AG04450 (cell line): ENCODE measurements at regions not wholly inside any gene's neighbourhood (a gene's known extent, or its start where the extent isn't known, plus 50 kb on each side); places are given as distances from the start of the nearest gene placed in this dataset.

Experiments used
- CTCF ChIA-PET: fragments of 300-600, 350-600 bp; formaldehyde crosslinking; extraction: SDS; loops from one replicate; lab custom pipeline; 2022; ENCODE audit warnings: antibody characterized with exemption, inconsistent platforms; lab: Charles Lee
- POLR2A ChIA-PET: fragments of 350-600 bp; formaldehyde crosslinking; extraction: SDS; loops from one replicate; lab custom pipeline; 2021; ENCODE audit warnings: antibody characterized with exemption, inconsistent platforms; lab: Yijun Ruan, JAX
- DNase-seq: peaks from one replicate; pipeline ENCODE4 v3.0.0-alpha.2; 2011; ENCODE audit warnings: low read depth, low spot score
- H3K27ac ChIP-seq: one replicate; pipeline ENCODE4 v1.5.1; 2012; ENCODE audit warnings: low read depth, low read length, control low read depth
- H3K27me3 ChIP-seq: one replicate; pipeline ENCODE4 v1.6.0; 2012; ENCODE audit warnings: low read length; ENCODE audit not compliant: control insufficient read depth, insufficient read depth
- H3K4me3 ChIP-seq: 2 replicates; pipeline ENCODE4 v1.5.1; 2011; ENCODE audit warnings: mild to moderate bottlenecking, low read depth, low read length, control low read depth
- H3K9me3 ChIP-seq: 2 replicates; pipeline ENCODE4 v1.5.1; 2012; ENCODE audit warnings: low read length; ENCODE audit not compliant: control insufficient read depth, insufficient read depth
- TF ChIP-seq, protein P1 (sequence below): IDR thresholded peaks from 2 replicates; pipeline ENCODE4 v1.5.1; 2011; ENCODE audit warnings: low read depth, low read length, control low read depth, inconsistent platforms

DNA sequence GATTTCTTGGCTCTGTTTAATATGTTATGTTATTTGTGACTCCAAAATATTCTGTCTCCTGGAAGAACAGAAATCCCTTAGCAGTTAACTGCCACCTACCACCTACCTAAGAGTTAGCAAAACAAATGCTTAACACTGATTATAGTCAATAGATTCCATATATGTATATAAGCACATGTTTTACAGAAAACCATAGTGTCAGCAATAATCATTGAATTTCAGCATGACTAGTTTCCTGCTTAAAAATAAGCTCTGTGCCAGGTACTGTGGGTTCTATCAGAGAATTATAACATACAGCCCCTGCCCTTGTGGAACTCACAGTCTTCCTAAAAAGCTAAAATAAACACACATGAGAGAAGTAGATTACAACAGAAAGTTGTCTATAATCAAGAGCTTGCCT is 561.9 kb upstream of the CAMK1G start:
- Histone ChIP-seq H3K27ac (no peak overlapping the region), H3K4me3 (no peak overlapping the region), H3K9me3 (no peaks in the 10 kb centered on the region), H3K27me3 (no peaks in the 10 kb centered on the region)
- no peak for DNase-seq
- TF ChIP-seq, protein P1, sequence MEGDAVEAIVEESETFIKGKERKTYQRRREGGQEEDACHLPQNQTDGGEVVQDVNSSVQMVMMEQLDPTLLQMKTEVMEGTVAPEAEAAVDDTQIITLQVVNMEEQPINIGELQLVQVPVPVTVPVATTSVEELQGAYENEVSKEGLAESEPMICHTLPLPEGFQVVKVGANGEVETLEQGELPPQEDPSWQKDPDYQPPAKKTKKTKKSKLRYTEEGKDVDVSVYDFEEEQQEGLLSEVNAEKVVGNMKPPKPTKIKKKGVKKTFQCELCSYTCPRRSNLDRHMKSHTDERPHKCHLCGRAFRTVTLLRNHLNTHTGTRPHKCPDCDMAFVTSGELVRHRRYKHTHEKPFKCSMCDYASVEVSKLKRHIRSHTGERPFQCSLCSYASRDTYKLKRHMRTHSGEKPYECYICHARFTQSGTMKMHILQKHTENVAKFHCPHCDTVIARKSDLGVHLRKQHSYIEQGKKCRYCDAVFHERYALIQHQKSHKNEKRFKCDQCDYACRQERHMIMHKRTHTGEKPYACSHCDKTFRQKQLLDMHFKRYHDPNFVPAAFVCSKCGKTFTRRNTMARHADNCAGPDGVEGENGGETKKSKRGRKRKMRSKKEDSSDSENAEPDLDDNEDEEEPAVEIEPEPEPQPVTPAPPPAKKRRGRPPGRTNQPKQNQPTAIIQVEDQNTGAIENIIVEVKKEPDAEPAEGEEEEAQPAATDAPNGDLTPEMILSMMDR: no peak
- ChIA-PET POLR2A (no interaction called here), CTCF (no interaction called here)

DNA sequence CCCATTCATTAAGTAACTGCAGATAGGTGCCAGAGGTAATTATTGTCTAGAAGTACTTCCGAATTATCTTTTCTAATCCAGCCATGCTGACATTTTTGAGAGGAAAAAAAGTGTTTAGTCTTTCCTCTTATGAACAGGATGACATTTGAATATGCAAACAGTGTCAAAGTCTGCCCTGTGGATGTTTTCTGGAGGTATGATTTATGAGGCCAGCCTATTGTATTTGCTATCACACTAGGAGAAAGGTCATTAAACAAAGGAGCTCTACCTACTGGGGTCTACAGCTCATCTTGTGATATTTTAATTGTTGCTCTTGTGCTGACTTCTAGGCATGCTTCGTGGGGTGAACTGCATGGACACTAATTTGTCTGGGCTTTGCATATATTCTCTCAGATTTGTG is 559.7 kb upstream of the CAMK1G start:
- TF ChIP-seq, protein P1: no peak
- no peak overlapping the region for H3K27ac ChIP-seq
- H3K27me3 ChIP-seq: no peaks in the 10 kb centered on the region
- CTCF ChIA-PET: no interaction called here
- H3K4me3 ChIP-seq: no peak overlapping the region
- no peak for DNase-seq
- H3K9me3 ChIP-seq: no peaks in the 10 kb centered on the region
- POLR2A ChIA-PET: no interaction called here

DNA sequence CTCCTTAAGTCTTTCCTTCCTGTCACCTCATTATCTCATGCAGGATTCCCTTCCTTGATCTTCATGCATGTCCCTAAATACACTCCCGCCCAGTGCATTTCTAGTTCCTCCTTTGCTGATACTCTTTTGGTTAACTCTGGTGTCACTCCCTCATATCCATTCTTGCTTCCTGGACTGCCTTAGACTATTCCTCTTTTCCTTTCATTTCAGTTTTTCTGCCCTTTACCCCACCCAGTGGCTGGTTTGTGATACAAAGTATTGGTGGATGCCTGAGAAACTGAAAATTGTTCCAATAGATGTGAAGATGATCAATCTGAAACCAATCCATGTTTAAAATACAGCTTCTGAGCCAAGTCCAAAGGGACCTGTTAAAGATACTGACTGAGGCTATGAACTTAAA is 553.8 kb upstream of the CAMK1G start:
- TF ChIP-seq, protein P1: no peak
- POLR2A ChIA-PET: no interaction called here
- Histone ChIP-seq H3K27me3 (no peaks in the 10 kb centered on the region), H3K27ac (no peak overlapping the region), H3K9me3 (no peaks in the 10 kb centered on the region), H3K4me3 (no peak overlapping the region)
- CTCF ChIA-PET: no interaction called here
- DNase-seq: no peak

DNA sequence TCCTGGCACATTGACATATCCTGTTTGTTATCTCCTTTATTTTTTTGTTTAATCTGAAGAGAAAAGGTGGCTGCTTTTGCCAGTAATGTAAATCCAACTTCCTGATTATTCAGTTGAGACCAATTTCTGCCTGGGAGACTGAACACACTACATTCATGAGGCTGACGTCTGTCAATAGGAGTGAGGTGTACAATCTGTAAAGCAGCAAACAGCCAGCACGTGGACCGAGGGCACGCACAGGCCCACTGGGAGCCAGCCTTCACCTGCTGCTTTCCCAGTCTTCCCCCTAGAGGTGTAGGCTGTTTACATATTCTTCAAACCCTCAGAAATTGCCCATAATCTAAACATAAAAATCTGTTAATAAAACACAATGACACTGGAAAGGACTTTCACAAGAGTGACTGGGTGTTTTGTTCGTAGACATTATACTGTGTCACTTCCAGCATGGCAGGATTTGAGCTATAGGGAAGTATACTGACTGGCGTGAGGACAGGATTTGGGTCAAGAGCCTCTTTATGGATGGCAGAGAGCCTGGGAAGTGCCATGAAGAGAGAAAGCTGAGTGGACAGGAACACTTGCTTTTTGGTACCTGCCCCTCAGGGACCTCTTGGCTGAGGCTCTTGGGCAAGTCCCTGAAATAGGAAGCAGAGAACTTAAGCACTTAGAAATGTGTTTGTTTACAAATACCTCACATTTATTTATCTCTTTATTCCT is 552.9 kb upstream of the CAMK1G start:
- no peak overlapping the region for H3K4me3 ChIP-seq
- ChIA-PET CTCF (no interaction called here), POLR2A (no interaction called here)
- H3K9me3 ChIP-seq: no peaks in the 10 kb centered on the region
- DNase-seq: no peak
- no peak overlapping the region for H3K27ac ChIP-seq
- H3K27me3 ChIP-seq: no peaks in the 10 kb centered on the region
- TF ChIP-seq, protein P1: no peak

DNA sequence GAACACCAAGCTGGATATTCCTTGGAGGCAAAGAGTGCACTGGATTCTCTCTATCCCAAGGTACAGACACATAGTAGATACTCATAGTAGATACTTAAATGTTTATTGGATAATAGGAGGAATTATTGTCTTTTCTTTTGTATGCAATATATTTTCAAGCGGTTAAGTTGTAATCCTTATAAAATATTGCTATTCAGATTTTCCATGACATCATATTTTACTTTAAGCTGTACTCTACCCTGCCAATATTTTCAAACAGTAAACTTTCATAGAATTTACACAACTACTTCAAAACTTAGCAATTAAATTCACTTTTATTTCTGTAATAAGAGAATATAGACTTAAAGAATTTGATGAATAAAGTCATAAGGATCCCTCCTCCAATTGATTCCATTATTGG is 546.5 kb upstream of the CAMK1G start:
- CTCF ChIA-PET: no interaction called here
- H3K9me3 ChIP-seq: no peaks in the 10 kb centered on the region
- H3K4me3 ChIP-seq: no peak overlapping the region
- no peak for DNase-seq
- TF ChIP-seq, protein P1: no peak
- H3K27me3 ChIP-seq: no peaks in the 10 kb centered on the region
- no peak overlapping the region for H3K27ac ChIP-seq
- POLR2A ChIA-PET: no interaction called here
